ENCODE measurements at regions not wholly inside any gene's neighbourhood (a gene's known extent, or its start where the extent isn't known, plus 50 kb on each side); places are given as distances from the start of the nearest gene placed in this dataset.
A peak's percentile ranks its signal among the peaks of the same experiment; 100 is the strongest.
"Not testable (repeated sequence)": the region's sequence is repeated elsewhere in the genome, so short reads cannot be mapped to it uniquely, and the experiment has no call there.

GRCh38 chr1:146282807-146283526, 54.1 kb upstream of the NOTCH2NLA start:
- H3K36me3 Mint-ChIP-seq; H3K36me3 ChIP-seq (ENCODE audit: control insufficient read depth, insufficient read depth, low read length); H3K4me3 Mint-ChIP-seq; H3K4me1 ChIP-seq (ENCODE audit: control insufficient read depth, insufficient read depth, low read length, poor library complexity, severe bottlenecking); H3K9me3 ChIP-seq (ENCODE audit: control insufficient read depth in 2 of 2, low read length in 2 of 2); H3K27ac ChIP-seq (ENCODE audit: insufficient read depth, low read length, poor library complexity, severe bottlenecking); H3K9me3 Mint-ChIP-seq; H3K4me1 Mint-ChIP-seq; H3K27ac Mint-ChIP-seq; H3K27me3 Mint-ChIP-seq; H3K27me3 ChIP-seq (ENCODE audit: control insufficient read depth, insufficient read depth, low read length); H3K4me3 ChIP-seq (ENCODE audit: low read depth, low read length); DNase-seq: not testable (repeated sequence)
- ATAC-seq (ENCODE audit: low read depth in 2 of 2), result peak in 1 of 2 donors; percentile 68

GRCh38 chr1:146281522-146281921, 52.7 kb upstream of the NOTCH2NLA start:
- H3K27me3 ChIP-seq (ENCODE audit: control insufficient read depth, insufficient read depth, low read length); ATAC-seq (ENCODE audit: low read depth in 2 of 2); H3K27ac ChIP-seq (ENCODE audit: insufficient read depth, low read length, poor library complexity, severe bottlenecking); H3K4me3 Mint-ChIP-seq; H3K9me3 Mint-ChIP-seq; H3K27ac Mint-ChIP-seq; DNase-seq; H3K36me3 Mint-ChIP-seq; H3K4me1 Mint-ChIP-seq; H3K27me3 Mint-ChIP-seq; H3K36me3 ChIP-seq (ENCODE audit: control insufficient read depth, insufficient read depth, low read length); H3K9me3 ChIP-seq (ENCODE audit: control insufficient read depth in 2 of 2, low read length in 2 of 2); H3K4me1 ChIP-seq (ENCODE audit: control insufficient read depth, insufficient read depth, low read length, poor library complexity, severe bottlenecking); H3K4me3 ChIP-seq (ENCODE audit: low read depth, low read length): not testable (repeated sequence)

GRCh38 chr1:146278758-146279157, 49.9 kb upstream of the NOTCH2NLA start:
- not testable (repeated sequence) for H3K36me3 Mint-ChIP-seq; H3K27me3 ChIP-seq (ENCODE audit: control insufficient read depth, insufficient read depth, low read length); H3K27ac Mint-ChIP-seq; H3K4me1 Mint-ChIP-seq; H3K9me3 Mint-ChIP-seq; H3K27ac ChIP-seq (ENCODE audit: insufficient read depth, low read length, poor library complexity, severe bottlenecking); ATAC-seq (ENCODE audit: low read depth in 2 of 2); DNase-seq; H3K4me1 ChIP-seq (ENCODE audit: control insufficient read depth, insufficient read depth, low read length, poor library complexity, severe bottlenecking); H3K4me3 Mint-ChIP-seq; H3K36me3 ChIP-seq (ENCODE audit: control insufficient read depth, insufficient read depth, low read length); H3K4me3 ChIP-seq (ENCODE audit: low read depth, low read length); H3K27me3 Mint-ChIP-seq; H3K9me3 ChIP-seq (ENCODE audit: control insufficient read depth in 2 of 2, low read length in 2 of 2)

Data from CD4-positive, CD25-positive, alpha-beta regulatory T cell (primary cell).